Panc1 (cell line): ENCODE measurements at regions not wholly inside any gene's neighbourhood (a gene's known extent, or its start where the extent isn't known, plus 50 kb on each side); places are given as distances from the start of the nearest gene placed in this dataset.

Source experiments
- POLR2AphosphoS5 ChIP-seq: IDR thresholded peaks from 2 replicates; pipeline ENCODE4 v1.6.1; 2012; ENCODE audit warnings: mild to moderate bottlenecking, low read depth, low read length, moderate library complexity
- SIN3A ChIP-seq: IDR thresholded peaks from 2 replicates; pipeline ENCODE4 v1.6.1; 2012; ENCODE audit warnings: low read depth, mild to moderate bottlenecking, low read length, moderate library complexity, borderline replicate concordance; ENCODE audit not compliant: insufficient read depth
- TCF7L2 ChIP-seq: IDR thresholded peaks from 2 replicates; pipeline ENCODE4 v1.6.1; 2011; ENCODE audit warnings: mild to moderate bottlenecking, low read depth, low read length, inconsistent platforms
- TF ChIP-seq, protein P1 (sequence below): fragments of 450-650 bp; IDR thresholded peaks from 2 replicates; pipeline ENCODE4 v1.5.1; 2017; ENCODE audit warnings: mild to moderate bottlenecking

GRCh38 chr2:196498962-196499361 is 140.6 kb upstream of the CCDC150 start:
- TF ChIP-seq POLR2AphosphoS5: no peak
- TF ChIP-seq, protein P1, sequence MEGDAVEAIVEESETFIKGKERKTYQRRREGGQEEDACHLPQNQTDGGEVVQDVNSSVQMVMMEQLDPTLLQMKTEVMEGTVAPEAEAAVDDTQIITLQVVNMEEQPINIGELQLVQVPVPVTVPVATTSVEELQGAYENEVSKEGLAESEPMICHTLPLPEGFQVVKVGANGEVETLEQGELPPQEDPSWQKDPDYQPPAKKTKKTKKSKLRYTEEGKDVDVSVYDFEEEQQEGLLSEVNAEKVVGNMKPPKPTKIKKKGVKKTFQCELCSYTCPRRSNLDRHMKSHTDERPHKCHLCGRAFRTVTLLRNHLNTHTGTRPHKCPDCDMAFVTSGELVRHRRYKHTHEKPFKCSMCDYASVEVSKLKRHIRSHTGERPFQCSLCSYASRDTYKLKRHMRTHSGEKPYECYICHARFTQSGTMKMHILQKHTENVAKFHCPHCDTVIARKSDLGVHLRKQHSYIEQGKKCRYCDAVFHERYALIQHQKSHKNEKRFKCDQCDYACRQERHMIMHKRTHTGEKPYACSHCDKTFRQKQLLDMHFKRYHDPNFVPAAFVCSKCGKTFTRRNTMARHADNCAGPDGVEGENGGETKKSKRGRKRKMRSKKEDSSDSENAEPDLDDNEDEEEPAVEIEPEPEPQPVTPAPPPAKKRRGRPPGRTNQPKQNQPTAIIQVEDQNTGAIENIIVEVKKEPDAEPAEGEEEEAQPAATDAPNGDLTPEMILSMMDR: no peak
- TF ChIP-seq SIN3A: no peak
- no peak for TF ChIP-seq TCF7L2
